ENCODE measurements at regions not wholly inside any gene's neighbourhood (a gene's known extent, or its start where the extent isn't known, plus 50 kb on each side); places are given as distances from the start of the nearest gene placed in this dataset.

DNA sequence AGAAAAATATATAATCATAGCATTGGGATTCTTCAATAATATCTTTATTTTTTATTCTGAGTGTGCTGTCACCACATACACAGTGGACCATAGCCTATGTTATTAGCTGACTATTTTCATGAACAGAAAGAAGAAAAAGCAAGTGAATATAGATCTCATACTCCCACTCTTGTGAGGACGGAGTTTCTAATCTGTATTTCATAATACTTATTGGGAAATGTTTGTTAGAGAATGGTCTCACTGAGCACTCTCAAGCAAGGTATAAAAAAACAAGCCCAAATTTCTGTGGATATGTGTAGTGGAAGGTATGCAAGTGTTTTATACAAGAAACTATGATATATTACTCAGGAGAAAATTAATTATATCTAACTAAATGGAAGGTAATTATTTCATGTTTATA is 1218.1 kb downstream of the SLITRK1 start:
- no peak overlapping the region for H3K4me3 ChIP-seq

GRCh38 chr13:82661126-82661525 is 1221.1 kb downstream of the SLITRK1 start:
- intact Hi-C loops (cut with DNase I, micrococcal nuclease): no loop called here
- ATAC-seq (no peak), DNase-seq (no peak)
- no peaks in the 10 kb centered on the region for H3K4me1 ChIP-seq (ENCODE audit: low read depth)
- TF ChIP-seq, protein P1, sequence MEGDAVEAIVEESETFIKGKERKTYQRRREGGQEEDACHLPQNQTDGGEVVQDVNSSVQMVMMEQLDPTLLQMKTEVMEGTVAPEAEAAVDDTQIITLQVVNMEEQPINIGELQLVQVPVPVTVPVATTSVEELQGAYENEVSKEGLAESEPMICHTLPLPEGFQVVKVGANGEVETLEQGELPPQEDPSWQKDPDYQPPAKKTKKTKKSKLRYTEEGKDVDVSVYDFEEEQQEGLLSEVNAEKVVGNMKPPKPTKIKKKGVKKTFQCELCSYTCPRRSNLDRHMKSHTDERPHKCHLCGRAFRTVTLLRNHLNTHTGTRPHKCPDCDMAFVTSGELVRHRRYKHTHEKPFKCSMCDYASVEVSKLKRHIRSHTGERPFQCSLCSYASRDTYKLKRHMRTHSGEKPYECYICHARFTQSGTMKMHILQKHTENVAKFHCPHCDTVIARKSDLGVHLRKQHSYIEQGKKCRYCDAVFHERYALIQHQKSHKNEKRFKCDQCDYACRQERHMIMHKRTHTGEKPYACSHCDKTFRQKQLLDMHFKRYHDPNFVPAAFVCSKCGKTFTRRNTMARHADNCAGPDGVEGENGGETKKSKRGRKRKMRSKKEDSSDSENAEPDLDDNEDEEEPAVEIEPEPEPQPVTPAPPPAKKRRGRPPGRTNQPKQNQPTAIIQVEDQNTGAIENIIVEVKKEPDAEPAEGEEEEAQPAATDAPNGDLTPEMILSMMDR (IDR thresholded peaks at IDR 0.05): no peak
- no peak overlapping the region for H3K4me3 ChIP-seq
- H3K9me3 ChIP-seq: peaks cover 36% of the 10 kb centered on the region
- H3K36me3 ChIP-seq (ENCODE audit: low read depth): no peaks in the 10 kb centered on the region

More for the DNA sequence above, 1218.1 kb downstream of the SLITRK1 start:
- Histone ChIP-seq H3K9me3 (peaks cover 21% of the 10 kb centered on the region), H3K36me3 (ENCODE audit: low read depth) (no peaks in the 10 kb centered on the region), H3K4me1 (ENCODE audit: low read depth) (no peaks in the 10 kb centered on the region)
- intact Hi-C loops (cut with DNase I, micrococcal nuclease): no loop called here
- TF ChIP-seq, protein P1 (IDR thresholded peaks at IDR 0.05): no peak
- ATAC-seq: no peak
- DNase-seq: no peak

DNA sequence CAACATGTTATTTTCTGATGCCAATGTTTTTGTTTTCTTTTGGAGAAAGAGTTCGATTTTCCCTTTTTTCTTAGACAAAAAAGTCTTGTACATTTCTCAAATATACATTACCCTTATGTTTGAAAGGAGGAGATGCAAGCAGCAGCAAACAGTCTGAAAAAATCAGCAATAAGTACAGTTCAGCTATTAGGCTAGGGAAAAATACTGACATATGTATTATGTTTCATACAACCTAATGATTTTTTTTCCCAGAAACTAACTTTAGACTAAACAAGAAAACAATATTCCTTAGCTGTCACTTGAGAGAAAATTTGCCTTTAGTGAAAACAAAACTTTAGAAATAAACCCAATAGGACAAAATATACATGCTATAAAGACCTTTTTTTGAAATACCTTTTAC is 1223.5 kb downstream of the SLITRK1 start:
- H3K36me3 ChIP-seq (ENCODE audit: low read depth): no peaks in the 10 kb centered on the region
- ATAC-seq (no peak), DNase-seq (no peak)
- H3K4me1 ChIP-seq (ENCODE audit: low read depth): no peaks in the 10 kb centered on the region
- no peak overlapping the region for H3K4me3 ChIP-seq
- peaks cover 45% of the 10 kb centered on the region for H3K9me3 ChIP-seq
- TF ChIP-seq, protein P1 (IDR thresholded peaks at IDR 0.05): no peak
- intact Hi-C loops (cut with DNase I, micrococcal nuclease): no loop called here

GRCh38 chr13:82657471-82657870 is 1224.8 kb downstream of the SLITRK1 start:
- H3K9me3 ChIP-seq: peaks cover 54% of the 10 kb centered on the region
- TF ChIP-seq, protein P1 (IDR thresholded peaks at IDR 0.05): no peak
- intact Hi-C loops (cut with DNase I, micrococcal nuclease): no loop called here
- ATAC-seq: no peak
- H3K4me1 ChIP-seq (ENCODE audit: low read depth): no peaks in the 10 kb centered on the region
- DNase-seq: no peak
- no peaks in the 10 kb centered on the region for H3K36me3 ChIP-seq (ENCODE audit: low read depth)
- no peak overlapping the region for H3K4me3 ChIP-seq

DNA sequence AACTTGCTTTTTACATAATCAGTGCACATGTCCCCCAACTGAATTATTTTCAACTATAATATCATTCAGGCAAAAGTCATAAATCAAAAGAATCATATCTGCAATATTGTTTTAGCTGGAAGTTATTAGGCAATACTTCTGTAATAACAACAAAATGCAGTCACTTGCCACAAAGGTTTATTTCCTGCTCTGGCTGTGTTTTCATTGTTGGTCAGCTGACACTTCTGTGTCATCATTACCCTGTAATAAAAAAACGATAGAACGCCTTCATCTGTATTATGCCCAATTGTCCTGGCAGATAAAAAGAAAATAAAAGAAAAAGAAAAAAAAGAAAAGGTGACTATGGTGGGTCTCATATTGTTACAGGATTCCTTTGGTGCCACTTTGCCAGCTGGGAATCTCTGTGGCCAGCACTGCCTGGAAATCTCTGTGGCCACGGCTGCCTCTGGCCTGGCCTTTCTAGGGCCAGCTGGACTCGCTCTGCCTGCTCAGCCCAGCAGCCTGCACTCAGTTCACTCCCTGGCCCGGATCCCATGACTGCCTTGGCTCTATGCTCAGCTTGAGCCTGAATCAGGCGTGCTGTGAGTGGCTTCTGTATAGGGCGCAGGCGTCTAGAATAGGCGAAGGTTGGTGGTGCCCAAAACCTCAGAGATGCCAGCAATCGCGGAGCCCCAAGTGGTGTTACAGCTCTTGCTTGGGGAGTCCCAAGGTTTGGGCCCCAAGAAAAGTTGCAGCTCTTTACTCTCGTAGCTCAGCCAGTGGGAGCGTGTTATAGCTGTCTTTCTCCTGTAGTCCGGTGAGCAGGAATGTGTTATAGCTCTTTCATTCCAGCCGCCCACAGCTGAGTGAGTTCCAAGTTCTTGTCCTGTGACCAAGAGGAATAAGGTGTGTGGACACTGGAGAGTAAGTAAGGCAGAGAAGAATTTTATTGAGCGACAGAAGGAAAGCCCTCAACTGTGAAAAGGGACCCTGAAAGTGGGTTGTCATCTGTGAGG is 1227.1 kb downstream of the SLITRK1 start:
- intact Hi-C loops (cut with DNase I, micrococcal nuclease): no loop called here
- peak; percentile 30 to 58 (median 30) for DNase-seq

More for the DNA sequence above, 1227.1 kb downstream of the SLITRK1 start:
- TF ChIP-seq, protein P1 (IDR thresholded peaks at IDR 0.05): no peak
- Histone ChIP-seq H3K4me3 (no peak overlapping the region), H3K4me1 (ENCODE audit: low read depth) (no peaks in the 10 kb centered on the region), H3K9me3 (peaks cover 42% of the 10 kb centered on the region), H3K36me3 (ENCODE audit: low read depth) (no peaks in the 10 kb centered on the region)
- peak; percentile 50 for ATAC-seq

Measured in mucosa of descending colon (tissue), 3 donors.